ENCODE measurements at regions not wholly inside any gene's neighbourhood (a gene's known extent, or its start where the extent isn't known, plus 50 kb on each side); places are given as distances from the start of the nearest gene placed in this dataset.

DNA sequence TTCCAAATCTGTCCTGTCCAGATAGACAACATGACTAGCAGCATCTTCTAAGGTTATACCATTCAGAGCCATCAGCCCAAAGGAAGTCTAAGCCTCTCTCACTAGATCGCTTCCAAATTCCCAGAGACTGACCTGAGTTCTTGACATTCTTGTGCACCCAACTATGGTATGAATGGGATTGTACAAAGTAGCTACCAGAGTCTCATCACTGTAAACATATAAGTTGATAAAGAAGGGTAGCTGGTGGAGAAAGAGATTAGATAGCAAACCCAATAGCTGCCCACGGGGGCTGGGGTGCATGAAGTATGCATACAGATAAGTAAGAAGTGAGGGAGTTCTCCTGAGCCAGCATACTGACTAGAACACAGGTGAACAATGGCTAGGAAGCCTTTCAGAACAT lies 180.0 kb downstream of the PLPP3 start:
- Histone ChIP-seq H3K9ac (ENCODE audit: insufficient read depth, low read length, poor library complexity, severe bottlenecking) (no peak overlapping the region), H3K4me2 (replicated peaks; ENCODE audit: extremely low read depth, low read length, poor library complexity, severe bottlenecking) (no peak overlapping the region), H3K4me3 (replicated peaks in 1 of 3; ENCODE audit: low read depth in 2 of 3, low read length in 3 of 3) (no peak overlapping the region), H3K27ac (ENCODE audit: low read depth in 1 of 2, low read length in 2 of 2) (no peak overlapping the region), H3K9me3 (replicated peaks in 1 of 2; ENCODE audit: control insufficient read depth in 1 of 2, insufficient read depth in 1 of 2, low read length in 2 of 2) (no peaks in the 10 kb centered on the region), H2AFZ (ENCODE audit: insufficient read depth, low read depth, low read length, poor library complexity, severe bottlenecking) (no peak overlapping the region), H3K36me3 (replicated peaks in 1 of 2; ENCODE audit: control insufficient read depth in 1 of 2, insufficient read depth in 2 of 2, low read length in 2 of 2) (no peaks in the 10 kb centered on the region), H3K4me1 (ENCODE audit: control insufficient read depth in 1 of 2, insufficient read depth in 2 of 2, low read length in 2 of 2) (no peaks in the 10 kb centered on the region), H3K79me2 (ENCODE audit: insufficient read depth, low read length) (no peaks in the 10 kb centered on the region), H4K20me1 (ENCODE audit: insufficient read depth, low read length) (no peaks in the 10 kb centered on the region), H3K27me3 (ENCODE audit: control insufficient read depth in 2 of 2, insufficient read depth in 2 of 2, low read length in 2 of 2) (no peaks in the 10 kb centered on the region)
- peaks cover 3 to 9% (median 8%) of the 10 kb centered on the region in 3 donors for H3K27me3 Mint-ChIP-seq (ENCODE audit: low read depth in 3 of 3)
- H3K4me3 Mint-ChIP-seq = no peak overlapping the region
- no peak overlapping the region for H3K27ac Mint-ChIP-seq
- TF ChIP-seq, protein P1, sequence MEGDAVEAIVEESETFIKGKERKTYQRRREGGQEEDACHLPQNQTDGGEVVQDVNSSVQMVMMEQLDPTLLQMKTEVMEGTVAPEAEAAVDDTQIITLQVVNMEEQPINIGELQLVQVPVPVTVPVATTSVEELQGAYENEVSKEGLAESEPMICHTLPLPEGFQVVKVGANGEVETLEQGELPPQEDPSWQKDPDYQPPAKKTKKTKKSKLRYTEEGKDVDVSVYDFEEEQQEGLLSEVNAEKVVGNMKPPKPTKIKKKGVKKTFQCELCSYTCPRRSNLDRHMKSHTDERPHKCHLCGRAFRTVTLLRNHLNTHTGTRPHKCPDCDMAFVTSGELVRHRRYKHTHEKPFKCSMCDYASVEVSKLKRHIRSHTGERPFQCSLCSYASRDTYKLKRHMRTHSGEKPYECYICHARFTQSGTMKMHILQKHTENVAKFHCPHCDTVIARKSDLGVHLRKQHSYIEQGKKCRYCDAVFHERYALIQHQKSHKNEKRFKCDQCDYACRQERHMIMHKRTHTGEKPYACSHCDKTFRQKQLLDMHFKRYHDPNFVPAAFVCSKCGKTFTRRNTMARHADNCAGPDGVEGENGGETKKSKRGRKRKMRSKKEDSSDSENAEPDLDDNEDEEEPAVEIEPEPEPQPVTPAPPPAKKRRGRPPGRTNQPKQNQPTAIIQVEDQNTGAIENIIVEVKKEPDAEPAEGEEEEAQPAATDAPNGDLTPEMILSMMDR (IDR thresholded peaks at IDR 0.05) = no peak
- H3K36me3 Mint-ChIP-seq = no peaks in the 10 kb centered on the region
- DNase-seq = no peak
- intact Hi-C loops (cut with micrococcal nuclease) = no loop called here
- H3K9me3 Mint-ChIP-seq = peaks cover 0 to 2% (median 0%) of the 10 kb centered on the region in 7 donors
- 83% methylated on average over 1 of the region's 2 CpGs for WGBS (ENCODE audit: insufficient coverage)
- H3K4me1 Mint-ChIP-seq = no peaks in the 10 kb centered on the region

DNA sequence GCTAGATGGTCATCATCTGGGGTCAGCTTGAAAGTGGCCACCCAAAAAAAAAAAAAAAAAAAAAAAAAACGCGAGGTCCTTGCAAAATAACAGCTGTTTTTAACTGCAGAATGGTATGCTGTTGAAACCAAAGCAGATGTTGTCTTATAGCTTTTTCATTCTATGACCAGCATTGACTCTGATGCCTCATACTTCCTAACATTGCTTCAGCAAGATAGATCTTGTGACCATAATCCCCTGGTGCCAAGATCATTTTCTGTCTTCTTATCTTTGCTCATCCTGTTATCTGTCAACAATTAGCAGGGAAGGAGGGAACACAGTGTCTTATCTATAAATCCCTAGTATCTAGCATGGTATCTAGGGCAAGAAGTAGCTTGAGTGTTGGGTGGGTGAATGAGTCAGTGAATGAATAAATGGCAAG lies 181.5 kb downstream of the PLPP3 start:
- no peak overlapping the region for H3K9ac ChIP-seq (ENCODE audit: insufficient read depth, low read length, poor library complexity, severe bottlenecking)
- TF ChIP-seq, protein P1 (IDR thresholded peaks at IDR 0.05) = no peak
- Mint-ChIP-seq H3K4me3 (peak overlapping the region in 1 of 2 donors; percentile 0), H3K27ac (no peak overlapping the region), H3K9me3 (peaks cover 0 to 2% (median 0%) of the 10 kb centered on the region in 7 donors), H3K36me3 (no peaks in the 10 kb centered on the region), H3K27me3 (ENCODE audit: low read depth in 3 of 3) (peaks cover 6 to 9% (median 8%) of the 10 kb centered on the region in 3 donors), H3K4me1 (no peaks in the 10 kb centered on the region)
- H3K9me3 ChIP-seq (replicated peaks in 1 of 2; ENCODE audit: control insufficient read depth in 1 of 2, insufficient read depth in 1 of 2, low read length in 2 of 2) = no peaks in the 10 kb centered on the region
- H3K27me3 ChIP-seq (ENCODE audit: control insufficient read depth in 2 of 2, insufficient read depth in 2 of 2, low read length in 2 of 2) = no peaks in the 10 kb centered on the region
- no peak overlapping the region for H3K4me2 ChIP-seq (replicated peaks; ENCODE audit: extremely low read depth, low read length, poor library complexity, severe bottlenecking)
- intact Hi-C loops (cut with micrococcal nuclease) = no loop called here
- H4K20me1 ChIP-seq (ENCODE audit: insufficient read depth, low read length) = no peaks in the 10 kb centered on the region
- no CpG with 5 or more reads among the region's 2 CpGs for WGBS (ENCODE audit: insufficient coverage)
- no peak overlapping the region for H3K27ac ChIP-seq (ENCODE audit: low read depth in 1 of 2, low read length in 2 of 2)
- no peaks in the 10 kb centered on the region for H3K36me3 ChIP-seq (replicated peaks in 1 of 2; ENCODE audit: control insufficient read depth in 1 of 2, insufficient read depth in 2 of 2, low read length in 2 of 2)
- H3K4me3 ChIP-seq (replicated peaks in 1 of 3; ENCODE audit: low read depth in 2 of 3, low read length in 3 of 3) = no peak overlapping the region
- no peaks in the 10 kb centered on the region for H3K79me2 ChIP-seq (ENCODE audit: insufficient read depth, low read length)
- no peak overlapping the region for H2AFZ ChIP-seq (ENCODE audit: insufficient read depth, low read depth, low read length, poor library complexity, severe bottlenecking)
- H3K4me1 ChIP-seq (ENCODE audit: control insufficient read depth in 1 of 2, insufficient read depth in 2 of 2, low read length in 2 of 2) = no peaks in the 10 kb centered on the region
- no peak for DNase-seq

Data from CD14-positive monocyte (primary cell).